OCI-LY3 (cell line): ENCODE measurements at regions not wholly inside any gene's neighbourhood (a gene's known extent, or its start where the extent isn't known, plus 50 kb on each side); places are given as distances from the start of the nearest gene placed in this dataset.

Experiments used
- H2AFZ ChIP-seq: fragments of 200-600, 300-600 bp; shearing (Covaris generic); 2 replicates; pipeline ENCODE4 v1.6.0; 2014; ENCODE audit warnings: antibody characterized with exemption, low read depth, low read length
- H3K27ac ChIP-seq: fragments of 200-600, 300-600 bp; sonication (generic); 2 replicates; pipeline ENCODE4 v1.5.1; 2014; ENCODE audit warnings: mild to moderate bottlenecking, low read length, moderate library complexity, mixed read lengths
- H3K27me3 ChIP-seq: fragments of 200-600, 300-600 bp; sonication (generic); 2 replicates; pipeline ENCODE4 v1.6.1; 2014; ENCODE audit warnings: low read depth, low read length, mixed read lengths
- H3K36me3 ChIP-seq: fragments of 200-600, 300-600 bp; sonication (generic); replicated peaks from 2 replicates; pipeline ENCODE3; 2014; ENCODE audit warnings: low read depth, low read length, mixed read lengths
- H3K4me1 ChIP-seq: fragments of 300-600, 200-600 bp; sonication (generic); 2 replicates; pipeline ENCODE4 v1.6.1; 2014; ENCODE audit warnings: low read length, mixed read lengths
- H3K4me2 ChIP-seq: fragments of 200-600, 300-600 bp; sonication (generic); 2 replicates; pipeline ENCODE4 v1.6.1; 2014; ENCODE audit warnings: low read length, mixed read lengths
- H3K4me3 ChIP-seq: fragments of 300-600, 200-600 bp; sonication (generic); 2 replicates; pipeline ENCODE4 v1.5.1; 2014; ENCODE audit warnings: antibody characterized with exemption, mild to moderate bottlenecking, low read length, moderate library complexity
- H3K79me2 ChIP-seq: fragments of 300-600, 200-600 bp; shearing (Covaris generic); 2 replicates; pipeline ENCODE4 v1.6.1; 2014; ENCODE audit warnings: mild to moderate bottlenecking, low read length, mixed read lengths
- H3K9ac ChIP-seq: fragments of 300-600, 200-600 bp; shearing (Covaris generic); 2 replicates; pipeline ENCODE4 v1.6.0; 2014; ENCODE audit warnings: mild to moderate bottlenecking, low read length, moderate library complexity
- H3K9me3 ChIP-seq: fragments of 200-600, 300-600 bp; shearing (Covaris generic); 2 replicates; pipeline ENCODE4 v1.6.1; 2014; ENCODE audit warnings: low read length, mixed read lengths; ENCODE audit not compliant: insufficient read depth
- H4K20me1 ChIP-seq: fragments of 200-600, 300-600 bp; sonication (generic); 2 replicates; pipeline ENCODE4 v1.6.1; 2016; ENCODE audit warnings: low read length, mixed read lengths; ENCODE audit not compliant: insufficient read depth
- CTCF ChIP-seq: fragments of 200-600, 300-600 bp; sonication (generic); IDR thresholded peaks from 2 replicates; pipeline ENCODE4 v1.5.1; 2014; ENCODE audit warnings: antibody characterized with exemption, low read length, low read depth
- EZH2phosphoT487 ChIP-seq: fragments of 200-600 bp; shearing (Covaris generic); IDR thresholded peaks from 2 replicates; pipeline ENCODE4 v1.6.1; 2018; ENCODE audit warnings: antibody characterized with exemption, mixed run types, low read depth

- no peak for TF ChIP-seq CTCF
- TF ChIP-seq EZH2phosphoT487 = no peak
These were observed 78.4 kb upstream of the MED9 start for GRCh38 chr17:17398188-17398942.

GRCh38 chr17:17398943-17399926 is 77.6 kb upstream of the MED9 start:
- H3K4me1 ChIP-seq = peaks cover 16% of the 10 kb centered on the region
- H3K36me3 ChIP-seq = no peaks in the 10 kb centered on the region
- no peak overlapping the region for H3K27ac ChIP-seq
- no peaks in the 10 kb centered on the region for H4K20me1 ChIP-seq
- H3K79me2 ChIP-seq = no peaks in the 10 kb centered on the region
- no peak overlapping the region for H3K9ac ChIP-seq
- TF ChIP-seq EZH2phosphoT487 (no peak), CTCF (no peak)
- H3K9me3 ChIP-seq = no peaks in the 10 kb centered on the region
- no peak overlapping the region for H3K4me3 ChIP-seq
- H3K27me3 ChIP-seq = no peaks in the 10 kb centered on the region
- no peak overlapping the region for H3K4me2 ChIP-seq
- no peak overlapping the region for H2AFZ ChIP-seq

More at GRCh38 chr17:17398188-17398942, 78.4 kb upstream of the MED9 start:
- no peaks in the 10 kb centered on the region for H3K79me2 ChIP-seq
- no peaks in the 10 kb centered on the region for H3K27me3 ChIP-seq
- no peak overlapping the region for H3K27ac ChIP-seq
- H3K4me1 ChIP-seq = peaks cover 8% of the 10 kb centered on the region
- H3K4me2 ChIP-seq = no peak overlapping the region
- H4K20me1 ChIP-seq = no peaks in the 10 kb centered on the region
- no peak overlapping the region for H2AFZ ChIP-seq
- no peak overlapping the region for H3K4me3 ChIP-seq
- H3K9ac ChIP-seq = no peak overlapping the region
- no peaks in the 10 kb centered on the region for H3K36me3 ChIP-seq
- H3K9me3 ChIP-seq = no peaks in the 10 kb centered on the region

GRCh38 chr17:17400070-17400469 is 76.7 kb upstream of the MED9 start:
- no peaks in the 10 kb centered on the region for H4K20me1 ChIP-seq
- H3K36me3 ChIP-seq = no peaks in the 10 kb centered on the region
- peaks cover 24% of the 10 kb centered on the region for H3K4me1 ChIP-seq
- no peaks in the 10 kb centered on the region for H3K27me3 ChIP-seq
- H3K9ac ChIP-seq = no peak overlapping the region
- no peak overlapping the region for H2AFZ ChIP-seq
- no peaks in the 10 kb centered on the region for H3K79me2 ChIP-seq
- no peaks in the 10 kb centered on the region for H3K9me3 ChIP-seq
- no peak overlapping the region for H3K4me3 ChIP-seq
- H3K4me2 ChIP-seq = no peak overlapping the region
- no peak for TF ChIP-seq EZH2phosphoT487
- no peak for TF ChIP-seq CTCF
- H3K27ac ChIP-seq = no peak overlapping the region
